Hematopoietic multipotent progenitor cell treated with erythropoietin and hydrocortisone succinate and interleukin-3 and kit ligand, for 4 days (in vitro differentiated cells): ENCODE measurements at regions not wholly inside any gene's neighbourhood (a gene's known extent, or its start where the extent isn't known, plus 50 kb on each side); places are given as distances from the start of the nearest gene placed in this dataset.
A peak's percentile ranks its signal among the peaks of the same experiment; 100 is the strongest.
"Not testable (repeated sequence)": the region's sequence is repeated elsewhere in the genome, so short reads cannot be mapped to it uniquely, and the experiment has no call there.

Experiments used
- DNase-seq: peaks from one replicate; pipeline ENCODE4 v3.0.0-alpha.2; 2015

DNA sequence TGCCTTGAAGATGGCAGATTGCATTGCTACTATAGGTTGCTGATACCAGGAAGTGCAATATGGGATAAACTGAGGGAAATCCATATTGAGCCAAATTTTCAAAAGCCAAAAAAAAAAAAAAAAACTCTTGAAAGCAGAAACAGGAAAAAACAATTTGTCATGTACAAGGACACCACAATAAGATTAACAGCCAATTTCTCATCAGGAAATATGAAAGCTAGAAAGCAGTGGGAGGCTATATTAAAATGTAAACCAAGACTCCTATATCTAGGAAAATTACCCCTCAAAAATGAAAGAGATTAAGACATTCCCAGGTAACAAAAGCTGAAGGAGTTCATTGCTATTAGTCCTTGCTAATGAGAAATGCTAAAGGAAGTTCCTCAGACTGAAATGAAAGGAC lies 462.8 kb upstream of the DPH6 start:
- DNase-seq = peak; percentile 1

- no peak for DNase-seq
Observed at GRCh38 chr15:36024031-36024688, 478.2 kb upstream of the DPH6 start.

GRCh38 chr15:36026627-36027283 lies 480.8 kb upstream of the DPH6 start:
- no peak for DNase-seq

GRCh38 chr15:36029606-36030210 lies 483.7 kb upstream of the DPH6 start:
- DNase-seq = no peak

- DNase-seq = no peak
Observed at GRCh38 chr15:36039996-36040572, 494.1 kb upstream of the DPH6 start.

DNA sequence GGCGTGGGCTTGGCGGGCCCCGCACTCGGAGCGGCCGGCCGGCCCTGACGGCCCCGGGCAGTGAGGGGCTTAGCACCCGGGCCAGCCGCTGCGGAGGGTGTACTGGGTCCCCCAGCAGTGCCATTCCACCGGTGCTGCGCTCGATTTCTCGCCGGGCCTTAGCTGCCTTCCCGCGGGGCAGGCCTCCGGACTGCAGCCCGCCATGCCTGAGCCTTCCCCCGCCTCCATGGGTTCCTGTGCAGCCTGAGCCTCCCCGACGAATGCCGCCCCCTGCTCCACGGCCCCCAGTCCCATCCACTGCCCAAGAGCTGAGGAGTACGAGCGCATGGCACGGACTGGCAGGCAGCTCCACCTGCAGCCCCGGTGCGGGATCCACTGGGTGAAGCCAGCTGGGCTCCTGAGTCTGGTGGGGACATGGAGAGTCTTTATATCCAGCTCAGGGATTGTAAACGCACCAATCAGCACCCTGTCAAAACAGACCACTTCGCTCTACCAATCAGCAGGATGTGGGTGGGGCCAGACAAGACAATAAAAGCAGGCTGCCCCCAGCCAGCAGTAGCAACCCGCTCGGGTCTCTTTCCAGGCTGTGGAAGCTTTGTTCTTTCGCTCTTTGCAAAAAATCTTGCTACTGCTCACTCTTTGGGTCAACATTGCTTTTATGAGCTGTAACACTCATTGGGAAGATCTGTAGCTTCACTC lies 501.2 kb upstream of the DPH6 start:
- not testable (repeated sequence) for DNase-seq

- DNase-seq = no peak
Observed at GRCh38 chr15:36050899-36051298, 504.9 kb upstream of the DPH6 start.

DNA sequence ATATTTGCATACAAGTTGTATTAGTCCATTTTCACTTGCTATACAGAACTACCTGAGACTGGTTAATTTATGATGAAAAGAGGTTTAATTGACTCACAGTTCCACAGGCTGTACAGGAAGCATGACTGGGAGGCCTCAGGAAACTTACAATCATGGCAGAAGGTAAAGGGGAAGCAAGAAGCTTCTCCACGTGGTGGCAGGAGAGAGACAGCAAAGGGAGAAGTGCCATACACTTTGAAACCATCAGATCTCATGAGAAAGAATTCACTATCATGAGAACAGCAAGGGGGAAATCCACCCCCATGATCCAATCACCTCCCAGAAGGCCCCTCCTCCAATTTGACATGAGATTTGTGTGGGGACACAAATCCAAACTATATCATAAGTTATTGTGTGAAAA lies 506.7 kb upstream of the DPH6 start:
- peak; percentile 3 for DNase-seq

GRCh38 chr15:36053746-36054145 lies 507.8 kb upstream of the DPH6 start:
- no peak for DNase-seq

DNA sequence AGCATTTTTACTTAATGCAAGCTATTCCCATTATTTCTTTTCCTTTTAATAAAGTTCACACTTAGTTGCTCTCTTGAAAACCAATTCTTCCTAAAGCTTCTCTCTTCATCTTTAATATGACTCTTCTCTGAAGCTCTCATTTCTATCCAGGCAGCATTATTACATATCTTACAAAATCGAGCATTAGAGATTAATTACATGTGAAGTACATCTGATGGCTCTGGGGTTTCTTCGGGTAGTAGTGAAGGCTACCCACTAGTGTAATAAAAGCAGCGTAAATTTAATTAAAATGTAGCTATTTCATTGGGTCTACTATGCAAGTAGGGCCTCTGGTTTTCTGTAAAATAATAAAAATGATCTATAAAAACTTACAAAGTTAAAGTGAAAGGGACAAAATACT lies 513.6 kb upstream of the DPH6 start:
- no peak for DNase-seq

DNA sequence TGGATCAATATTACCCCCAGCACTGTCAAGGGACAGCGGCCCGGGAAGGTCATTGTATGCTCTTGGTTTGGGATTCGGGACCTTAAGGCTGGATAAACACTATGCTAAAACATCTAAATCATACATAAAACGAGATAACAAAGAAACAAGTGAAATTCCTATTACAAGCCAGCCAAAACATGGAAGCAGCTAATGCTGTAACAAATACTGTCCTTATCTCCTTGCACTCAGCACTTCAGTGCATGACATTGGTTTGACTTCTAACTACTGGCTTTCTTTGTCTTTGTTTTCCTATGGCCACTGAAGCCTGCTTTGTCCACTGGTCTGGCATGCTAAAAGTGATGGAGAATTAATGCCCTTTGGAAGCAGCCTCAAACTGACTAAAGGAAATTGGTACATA lies 516.4 kb upstream of the DPH6 start:
- no peak for DNase-seq

GRCh38 chr15:36066757-36067156 lies 512.7 kb upstream of the CDIN1 start:
- no peak for DNase-seq

DNA sequence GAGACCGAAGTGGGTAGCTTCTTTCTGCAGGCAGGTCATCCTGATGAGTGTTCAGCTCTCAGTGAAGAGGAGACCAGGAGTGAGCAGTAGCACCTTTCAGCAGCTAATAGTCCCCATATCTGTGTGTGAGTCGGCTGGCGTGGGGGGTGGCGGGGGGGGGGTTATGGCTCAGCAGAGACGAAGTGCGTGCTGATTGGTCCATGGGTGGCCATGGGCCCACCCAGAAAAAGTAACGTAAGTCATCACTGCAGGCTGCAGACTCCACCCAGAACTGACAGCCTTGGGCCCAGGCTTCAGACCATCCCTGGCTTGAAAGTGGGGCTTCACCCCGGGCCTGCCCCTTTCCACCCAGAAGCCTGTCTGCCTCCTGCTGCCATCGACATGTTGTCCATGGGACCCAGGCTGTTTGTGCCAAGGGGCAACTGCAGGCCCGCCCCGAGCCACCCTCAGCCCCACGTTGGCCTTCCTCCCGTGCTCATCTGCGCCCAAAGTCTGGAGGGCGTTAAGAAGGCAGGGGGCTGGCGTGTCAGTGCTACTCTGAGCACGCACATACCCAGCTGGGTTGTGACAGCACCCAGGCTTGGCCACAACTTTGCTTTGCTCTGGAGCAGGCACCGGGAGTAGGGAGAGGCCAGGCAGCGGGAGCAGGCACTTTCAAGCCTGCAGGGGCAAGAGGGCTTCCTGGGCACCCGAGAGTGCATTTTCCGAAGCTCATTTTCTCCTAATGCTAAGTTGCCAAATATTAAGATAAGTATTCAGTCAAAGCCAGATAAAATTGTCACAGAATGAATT lies 511.7 kb upstream of the CDIN1 start:
- no peak for DNase-seq

DNA sequence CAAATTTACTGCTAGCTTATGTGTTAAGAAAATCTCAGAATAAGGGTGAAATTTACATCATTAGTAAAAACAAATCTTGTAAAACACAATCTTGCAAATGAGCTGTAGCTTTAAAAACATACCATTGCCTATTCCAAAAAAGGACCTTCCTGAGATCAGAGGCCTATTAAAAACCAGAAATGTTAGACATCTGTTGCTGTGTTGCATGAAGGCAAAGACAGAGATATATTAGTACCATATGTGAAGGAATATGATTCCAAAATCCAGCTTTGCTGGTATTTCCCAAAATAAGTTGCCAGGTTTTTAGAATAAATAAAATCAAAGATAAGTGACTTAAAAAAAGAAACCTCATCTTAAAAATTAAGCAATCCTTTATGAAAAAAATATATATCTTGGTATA lies 504.1 kb upstream of the CDIN1 start:
- DNase-seq = no peak

- DNase-seq = no peak
Observed at GRCh38 chr15:36079021-36079420, 500.4 kb upstream of the CDIN1 start.

DNA sequence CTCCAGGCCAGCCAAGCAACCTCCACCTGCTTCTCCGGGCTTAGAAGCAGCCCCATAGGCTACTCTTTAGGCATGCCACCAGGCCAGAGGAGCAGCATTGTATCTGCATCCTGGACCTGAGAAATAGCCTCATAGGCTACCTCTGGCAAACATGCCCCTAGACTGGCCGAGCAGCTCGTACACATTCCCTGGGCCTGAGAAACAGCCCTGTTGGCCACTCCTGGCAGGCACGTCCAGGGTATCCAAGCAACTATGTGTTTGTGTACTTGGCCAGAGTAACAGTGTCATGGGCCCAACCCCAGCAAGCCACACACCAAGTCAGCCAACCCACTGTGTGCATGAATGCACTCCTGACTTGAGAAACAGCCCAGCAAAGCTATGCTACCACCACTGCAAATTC lies 498.7 kb upstream of the CDIN1 start:
- DNase-seq = no peak

GRCh38 chr15:36090286-36090946 lies 489.0 kb upstream of the CDIN1 start:
- no peak for DNase-seq

- no peak for DNase-seq
Observed at GRCh38 chr15:36106640-36107335, 472.6 kb upstream of the CDIN1 start.

- no peak for DNase-seq
Observed at GRCh38 chr15:36108541-36108940, 470.9 kb upstream of the CDIN1 start.

DNA sequence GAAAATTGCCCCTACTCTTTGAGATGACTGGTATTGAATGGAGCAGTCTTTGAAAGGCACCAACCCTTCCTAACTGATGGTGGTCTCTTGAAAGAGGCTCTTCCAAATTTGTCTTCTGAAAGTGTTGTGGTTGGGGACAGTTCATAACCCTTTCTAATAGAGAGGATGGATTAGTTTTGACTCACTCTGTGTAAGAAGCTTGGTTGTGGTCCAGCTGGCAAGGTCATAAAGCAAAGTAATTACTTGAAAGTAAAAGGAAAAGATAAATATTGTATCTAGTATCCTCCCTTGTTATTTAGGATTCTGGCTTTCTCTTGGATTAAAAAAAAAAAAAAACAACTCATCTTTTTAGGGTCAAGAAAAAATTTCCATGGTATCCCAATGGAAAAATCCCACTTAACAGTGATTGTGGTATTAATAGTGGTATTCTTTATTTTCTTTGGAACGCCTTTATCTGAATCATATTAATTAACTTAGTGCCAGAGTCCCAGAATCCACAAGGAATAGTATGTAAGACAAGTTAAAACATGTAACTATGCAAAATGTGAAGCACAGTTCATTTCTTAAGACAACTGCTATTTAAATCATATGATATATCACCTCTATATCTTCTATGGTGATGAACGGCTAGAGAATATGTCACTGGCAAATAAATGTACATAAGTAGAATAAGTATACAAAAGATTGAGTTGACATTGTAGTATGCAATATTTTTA lies 469.3 kb upstream of the CDIN1 start:
- DNase-seq = no peak

- no peak for DNase-seq
Observed at GRCh38 chr15:36110659-36110993, 468.8 kb upstream of the CDIN1 start.
